Adrenal gland (tissue), 9 donors: ENCODE measurements at regions not wholly inside any gene's neighbourhood (a gene's known extent, or its start where the extent isn't known, plus 50 kb on each side); places are given as distances from the start of the nearest gene placed in this dataset.
A peak's percentile ranks its signal among the peaks of the same experiment; 100 is the strongest.

Experiments used
- DNase-seq, 7 donors: peaks; one replicate each; pipeline ENCODE4 v3.0.0-alpha.2; 2019 to 2020
- H3K27ac ChIP-seq, 5 donors: fragments of 200-600 bp; sonication (generic) in 4 of 5; 1 replicate in 3 of 5; 2 replicates in 2 of 5; pipeline versions ENCODE4 v1.5.1 to v1.8.0; 2016 to 2020; ENCODE audit warnings: mild to moderate bottlenecking in 1 of 5
- H3K27me3 ChIP-seq: fragments of 200-600 bp; 2 replicates; pipeline ENCODE4 v1.8.0; 2021
- H3K36me3 ChIP-seq, 2 donors: fragments of 200-600 bp; replicated peaks in 1 of 2; 1 replicate in 1 of 2; 2 replicates in 1 of 2; pipeline versions ENCODE4 v1.5.1 to v1.8.0; 2018 to 2022
- H3K4me1 ChIP-seq, 2 donors: fragments of 200-600 bp; replicated peaks in 1 of 2; 1 replicate in 1 of 2; 2 replicates in 1 of 2; pipeline versions ENCODE4 v1.5.1 to v1.8.0; 2018 to 2021
- H3K4me3 ChIP-seq, 4 donors: fragments of 200-600 bp; sonication (generic) in 3 of 4; one replicate each; pipeline ENCODE4 v1.5.1; 2016 to 2018
- H3K9me3 ChIP-seq, 3 donors: fragments of 200-600 bp; sonication (generic) in 1 of 3; replicated peaks in 1 of 3; 1 replicate in 2 of 3; 2 replicates in 1 of 3; pipeline versions ENCODE4 v1.5.1 to v1.8.0; 2016 to 2021
- CTCF ChIP-seq, 6 experiments: fragments of 450-650 bp in 4 of 6; fragments of 200-600 bp in 2 of 6; sonication (generic) in 1 of 6; IDR thresholded peaks; 1 replicate in 5 of 6; 2 replicates in 1 of 6; pipeline versions ENCODE4 v1.5.1 to v1.8.0; 2016 to 2021; ENCODE audit warnings: antibody characterized with exemption in 6 of 6, mild to moderate bottlenecking in 2 of 6, moderate library complexity in 1 of 6
- POLR2A ChIP-seq, 2 donors: fragments of 450-650 bp; IDR thresholded peaks; one replicate each; pipeline ENCODE4 v1.6.1; 2017; ENCODE audit warnings: antibody characterized with exemption in 2 of 2, mild to moderate bottlenecking in 2 of 2, moderate library complexity in 1 of 2
- WGBS, 4 donors: extraction: QIAGEN DNeasy Blood & Tissue Kit in 2 of 4; methylation state at CpG; one replicate each; pipeline versions ENCODE4 v1.1.5 to v1.1.7; 2013 to 2017; 5-methylcytosine and 5-hydroxymethylcytosine counted together
- intact Hi-C, 2 donors: fragments of 100-400 bp; cut with DNase I; formaldehyde crosslinking; loops; one replicate each; pipeline versions ENCODE4 v1.14.1 to v1.15.0; 2022 to 2023
- donor health status: healthy with polysubstance abuse.
- donor health status: Bipolar disorder and iron deficiency.
- donor health status: DM: yes; HTN: yes; CAD: no.
- donor health status: DM: no; HTN: no; CAD: no.
- donor health status: DM: no; HTN: no; CAD: no.

- Histone ChIP-seq H3K4me3 (peak overlapping the region in 1 of 4 donors; percentile 15), H3K9me3 (no peaks in the 10 kb centered on the region), H3K36me3 (no peaks in the 10 kb centered on the region), H3K27ac (peak overlapping the region; percentile 45 to 86 (median 82)), H3K4me1 (peaks cover 16 to 32% of the 10 kb centered on the region in 2 donors), H3K27me3 (no peaks in the 10 kb centered on the region)
- peak; percentile 68 to 90 (median 84) for DNase-seq
- 22 to 29% (median 26%) methylated on average over 6 of the region's 6 CpGs for WGBS, 4 donors
- intact Hi-C loops = no loop called here
- TF ChIP-seq POLR2A (IDR thresholded peaks at IDR 0.05) = peak in 1 of 2 donors; percentile 59
- no peak for TF ChIP-seq CTCF (IDR thresholded peaks at IDR 0.05)
These were observed 366.7 kb downstream of the BTG1 start for GRCh38 chr12:91778938-91779400.

GRCh38 chr12:91778091-91778832 lies 367.4 kb downstream of the BTG1 start:
- no peak for TF ChIP-seq POLR2A (IDR thresholded peaks at IDR 0.05)
- no peak for TF ChIP-seq CTCF (IDR thresholded peaks at IDR 0.05)
- DNase-seq = peak in 1 of 7 donors; percentile 9
- Histone ChIP-seq H3K36me3 (no peaks in the 10 kb centered on the region), H3K9me3 (no peaks in the 10 kb centered on the region), H3K4me3 (peak overlapping the region in 1 of 4 donors; percentile 15), H3K27me3 (no peaks in the 10 kb centered on the region), H3K4me1 (peaks cover 16 to 39% of the 10 kb centered on the region in 2 donors), H3K27ac (peak overlapping the region; percentile 45 to 86 (median 82))
- intact Hi-C loops = no loop called here
- 33 to 39% (median 34%) methylated on average over 3 of the region's 3 CpGs for WGBS, 4 donors

GRCh38 chr12:91777268-91777992 lies 368.2 kb downstream of the BTG1 start:
- peak in 2 of 7 donors; percentile 9 to 15 for DNase-seq
- 52 to 63% (median 56%) methylated on average over 6 of the region's 6 CpGs for WGBS, 4 donors

More at GRCh38 chr12:91777268-91777992, 368.2 kb downstream of the BTG1 start:
- intact Hi-C loops = no loop called here
- no peak overlapping the region for H3K4me3 ChIP-seq
- H3K27me3 ChIP-seq = no peaks in the 10 kb centered on the region
- H3K4me1 ChIP-seq = peaks cover 16 to 41% of the 10 kb centered on the region in 2 donors
- TF ChIP-seq CTCF (IDR thresholded peaks at IDR 0.05) (no peak), POLR2A (IDR thresholded peaks at IDR 0.05) (no peak)
- H3K27ac ChIP-seq = peak overlapping the region in 3 of 5 donors; percentile 67 to 86 (median 85)
- H3K9me3 ChIP-seq = no peaks in the 10 kb centered on the region
- no peaks in the 10 kb centered on the region for H3K36me3 ChIP-seq
